ENCODE measurements at regions not wholly inside any gene's neighbourhood (a gene's known extent, or its start where the extent isn't known, plus 50 kb on each side); places are given as distances from the start of the nearest gene placed in this dataset.

DNA sequence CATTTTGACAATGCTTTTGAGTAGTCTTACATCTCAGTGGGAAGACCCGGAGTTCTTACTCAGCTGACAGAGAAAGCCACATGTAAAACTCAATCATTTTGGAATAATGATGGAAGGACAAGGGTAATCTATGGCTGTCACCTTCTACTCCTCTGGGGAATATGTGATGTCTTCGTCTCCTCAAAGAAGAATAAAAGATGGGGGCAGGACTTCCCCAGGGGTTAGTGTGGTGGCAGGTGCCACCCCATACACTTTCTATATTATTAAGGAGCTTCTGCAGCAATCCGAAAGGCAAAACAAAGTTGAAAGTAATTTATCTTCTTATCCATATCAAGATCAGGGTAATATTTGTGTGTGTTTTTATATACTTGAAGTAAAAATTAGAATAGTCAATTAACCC lies 180.4 kb upstream of the TOPAZ1 start:
- DNase-seq = no peak

DNA sequence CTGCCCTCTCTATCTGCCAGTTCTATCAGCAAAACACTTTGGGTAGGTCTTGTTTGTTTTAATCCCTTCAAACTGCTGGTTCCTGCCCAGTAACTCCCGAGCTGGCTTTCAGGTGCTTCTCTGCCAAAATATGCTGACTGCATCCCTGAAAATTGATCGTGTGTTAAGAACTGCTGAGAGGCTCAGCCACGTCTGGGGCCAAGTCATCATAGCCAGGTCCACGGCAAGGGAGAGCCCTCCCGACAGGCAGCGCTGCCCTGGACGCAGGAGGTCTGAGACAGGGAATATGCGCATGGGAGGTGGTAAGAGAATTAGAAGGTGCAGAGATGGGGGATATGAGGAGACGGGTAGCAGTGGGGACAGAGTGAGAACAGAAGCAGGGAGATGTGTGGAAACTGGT lies 179.7 kb upstream of the TOPAZ1 start:
- no peak for DNase-seq

DNA sequence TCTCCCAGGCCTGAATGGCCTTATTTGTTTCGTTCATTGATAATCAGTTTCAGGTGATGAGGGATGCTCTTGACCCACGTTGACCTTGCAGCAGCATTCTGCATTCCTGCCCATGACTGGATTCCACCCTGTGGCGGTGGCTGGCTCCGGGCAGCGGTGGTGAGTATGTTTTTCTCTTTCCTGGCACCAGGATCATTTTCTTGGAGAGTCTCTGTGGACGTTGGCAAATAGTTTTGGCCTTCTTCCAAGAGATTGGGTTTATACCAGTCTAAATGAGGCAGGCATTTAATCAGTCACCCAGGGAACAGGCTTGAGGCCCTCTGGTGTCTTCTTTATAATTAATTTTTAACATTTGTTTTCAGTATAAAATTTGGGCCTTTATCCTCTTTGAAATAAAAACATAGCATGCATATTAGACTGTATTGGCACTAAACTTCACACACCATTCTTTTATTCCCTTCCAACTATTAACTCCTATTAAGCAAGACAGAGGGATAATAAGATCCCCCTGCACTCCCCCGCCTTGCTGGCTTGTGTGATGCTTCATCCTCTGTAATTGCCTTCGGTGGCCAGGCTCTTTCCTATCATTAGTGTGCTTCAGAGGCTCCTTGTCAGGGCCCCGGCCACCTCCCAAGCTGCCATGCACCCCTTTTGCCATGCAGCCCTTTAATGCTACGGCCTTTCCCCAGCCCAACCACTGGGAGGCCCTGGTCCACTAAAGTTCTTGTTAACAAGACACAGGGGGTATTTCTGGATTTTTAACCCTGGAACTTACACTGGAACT lies 176.2 kb upstream of the TOPAZ1 start:
- DNase-seq = no peak

DNA sequence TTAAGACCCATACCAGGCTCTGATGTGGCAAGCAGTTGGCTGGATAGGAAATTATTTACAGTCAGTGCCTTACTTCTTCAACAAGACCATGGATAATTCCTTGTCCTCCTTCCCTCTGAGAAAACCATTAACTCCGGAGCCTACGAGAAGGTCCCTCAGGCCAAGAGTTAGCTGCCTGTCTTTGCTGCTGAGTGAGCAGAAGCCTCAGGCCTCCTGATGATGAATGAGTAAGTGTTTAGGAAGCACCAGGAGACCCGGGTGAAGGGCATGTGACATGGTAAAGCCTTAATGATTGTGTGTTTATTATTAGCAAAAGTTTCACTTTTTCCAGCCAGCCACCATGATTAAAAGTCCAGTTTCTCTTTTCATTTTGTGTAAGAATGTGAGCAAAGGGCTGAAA lies 174.9 kb upstream of the TOPAZ1 start:
- no peak for DNase-seq

DNA sequence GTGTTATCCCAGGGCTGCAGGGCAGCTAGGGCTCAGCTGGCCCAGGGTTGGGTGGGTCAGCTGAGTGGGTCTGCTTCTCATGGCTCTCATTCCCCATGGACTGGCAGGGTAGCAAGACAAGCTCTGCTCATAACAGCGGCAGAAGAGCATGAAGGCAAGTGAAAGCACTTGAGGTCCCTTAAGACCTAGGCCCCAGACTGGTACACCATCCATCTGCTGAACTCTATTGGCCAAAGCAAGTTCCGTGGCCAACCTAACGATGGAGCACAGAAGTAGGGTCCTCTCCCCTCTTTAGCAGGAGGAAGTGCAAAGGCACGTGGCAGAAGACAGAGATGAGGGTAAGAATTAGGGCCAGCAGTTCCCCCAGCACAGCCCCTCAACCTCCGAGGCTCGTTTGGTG lies 174.3 kb upstream of the TOPAZ1 start:
- DNase-seq = no peak

DNA sequence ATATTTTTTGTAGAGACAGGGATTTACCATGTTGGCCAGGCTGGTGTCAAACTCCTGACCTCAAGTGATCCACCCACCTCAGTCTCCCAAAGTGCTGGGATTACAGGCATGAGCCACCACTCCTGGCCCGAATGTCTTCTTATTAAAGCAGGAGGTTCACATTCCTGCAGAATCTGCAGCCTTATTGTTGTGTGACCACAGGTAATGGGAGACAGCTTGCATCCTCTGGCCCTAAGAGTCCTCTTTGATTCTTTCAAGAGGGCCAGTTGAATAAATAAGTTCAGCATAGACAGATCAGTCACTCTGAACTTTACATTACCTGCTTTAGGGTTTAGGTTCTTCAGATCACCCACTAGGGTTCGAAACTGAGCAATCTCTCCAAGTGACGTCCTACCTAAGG lies 172.9 kb upstream of the TOPAZ1 start:
- DNase-seq = no peak

DNA sequence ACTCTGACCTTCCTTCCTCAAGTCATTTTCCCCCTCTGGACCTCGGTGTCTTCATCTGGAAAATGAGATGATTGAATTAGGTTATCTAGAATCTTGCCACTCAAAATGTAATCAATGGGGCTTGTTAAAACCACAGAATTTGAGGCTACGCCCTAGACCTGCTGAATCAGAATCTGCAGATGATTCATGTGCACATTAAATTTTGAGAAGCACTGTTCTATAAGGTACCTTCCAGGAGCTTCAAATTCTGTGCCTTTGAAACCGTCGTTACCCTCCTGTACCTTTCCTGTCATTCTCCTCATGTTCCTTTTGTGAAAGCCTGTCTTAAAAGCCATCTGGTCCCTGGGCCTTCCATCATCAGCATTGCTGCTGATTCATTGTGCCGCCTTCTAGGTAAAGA lies 172.4 kb upstream of the TOPAZ1 start:
- no peak for DNase-seq

DNA sequence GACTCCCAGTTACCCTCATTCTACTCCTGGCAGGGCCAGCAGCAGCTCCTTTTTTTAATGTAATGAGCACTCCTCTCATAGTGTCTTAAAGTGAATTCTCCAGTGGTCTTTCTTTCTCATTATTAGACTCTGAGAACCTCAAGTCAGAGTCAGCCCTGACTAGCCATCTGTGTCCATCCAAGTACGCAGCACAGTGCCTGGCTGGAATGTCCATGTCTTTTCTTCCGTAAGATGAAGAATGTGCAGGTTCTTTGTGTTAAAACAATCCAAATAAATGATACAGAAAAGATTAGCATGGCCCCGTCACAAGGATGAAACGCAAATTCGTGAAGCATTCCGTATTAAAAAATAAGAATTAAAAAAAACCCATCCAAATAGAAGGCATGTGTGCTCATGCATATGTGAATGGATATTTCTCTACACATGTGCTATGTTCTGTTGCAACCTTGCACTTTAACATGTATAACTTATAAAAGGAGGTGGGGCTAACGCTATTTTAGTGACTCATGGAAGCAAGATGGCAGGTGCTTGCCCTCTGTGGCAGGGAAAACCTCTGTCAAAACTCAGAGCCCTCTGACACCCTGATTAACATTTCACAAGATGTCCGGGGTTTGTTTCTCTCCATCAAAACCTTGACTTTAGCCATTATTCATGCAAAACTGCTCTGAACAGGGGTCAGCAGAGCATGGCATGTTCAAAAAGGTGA lies 170.7 kb upstream of the TOPAZ1 start:
- DNase-seq = no peak

DNA sequence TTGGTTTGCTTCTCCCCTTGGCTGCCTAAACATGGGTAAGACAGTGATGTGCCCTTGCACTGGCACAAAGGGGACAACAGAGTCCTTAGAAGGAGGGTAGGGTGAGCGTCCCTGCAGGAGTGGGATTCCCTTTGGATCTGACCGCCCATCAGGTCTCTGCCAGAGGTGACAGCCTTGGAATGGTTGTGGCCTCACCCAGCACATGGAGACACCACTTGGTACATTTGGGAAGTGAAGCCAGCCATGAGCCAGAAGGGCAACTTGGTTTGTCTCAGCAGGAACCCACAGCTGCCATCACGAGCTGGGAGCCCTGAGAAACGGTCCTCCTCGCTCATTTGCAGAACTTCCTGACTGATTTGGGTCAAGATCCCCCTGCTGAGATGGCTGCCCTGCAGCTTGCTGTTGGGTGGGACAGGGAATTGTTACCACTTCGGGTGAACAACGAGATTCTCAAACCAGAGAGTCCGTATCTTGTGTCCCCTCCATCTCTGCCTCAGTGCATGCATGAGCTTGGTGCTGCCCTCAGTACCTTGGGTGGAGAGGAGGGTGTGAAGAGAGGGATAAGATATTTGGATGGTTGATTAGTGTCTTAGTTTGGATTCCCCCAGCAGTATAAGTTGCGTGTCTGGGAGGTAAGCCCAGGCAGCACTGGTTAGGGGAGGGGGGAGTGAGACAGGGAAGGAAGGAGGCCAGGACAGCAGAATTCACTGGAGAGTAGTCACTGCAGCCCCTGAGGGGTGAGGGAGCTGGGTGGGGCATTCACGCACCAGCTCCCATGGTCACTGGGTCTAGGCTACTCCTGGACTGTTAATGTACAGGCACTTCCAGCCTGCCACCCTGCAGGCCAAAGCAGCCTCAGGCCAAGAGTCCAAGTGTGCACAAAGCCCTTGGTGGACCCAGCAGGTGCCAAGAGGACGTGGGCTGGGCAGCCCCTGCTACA lies 168.8 kb upstream of the TOPAZ1 start:
- no peak for DNase-seq

DNA sequence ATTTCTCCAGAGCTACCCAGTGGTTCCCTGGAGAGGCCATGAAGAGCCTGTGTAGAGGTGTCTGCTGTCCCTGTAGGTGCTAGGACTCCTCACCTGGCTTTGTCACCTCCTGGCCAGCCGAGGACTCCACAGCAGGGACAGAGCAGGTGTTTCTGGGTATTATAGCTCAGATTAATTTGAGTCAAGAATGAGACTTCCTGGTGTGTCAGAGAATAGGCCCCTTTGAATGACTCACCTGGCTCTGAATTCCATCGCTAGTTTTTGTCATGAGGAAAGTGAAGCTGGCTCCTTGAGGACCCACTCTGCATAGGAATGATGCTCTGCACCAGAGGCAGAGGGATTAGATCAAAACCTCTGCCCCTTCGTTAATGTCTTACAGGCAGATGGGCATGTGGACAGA lies 167.5 kb upstream of the TOPAZ1 start:
- no peak for DNase-seq

DNA sequence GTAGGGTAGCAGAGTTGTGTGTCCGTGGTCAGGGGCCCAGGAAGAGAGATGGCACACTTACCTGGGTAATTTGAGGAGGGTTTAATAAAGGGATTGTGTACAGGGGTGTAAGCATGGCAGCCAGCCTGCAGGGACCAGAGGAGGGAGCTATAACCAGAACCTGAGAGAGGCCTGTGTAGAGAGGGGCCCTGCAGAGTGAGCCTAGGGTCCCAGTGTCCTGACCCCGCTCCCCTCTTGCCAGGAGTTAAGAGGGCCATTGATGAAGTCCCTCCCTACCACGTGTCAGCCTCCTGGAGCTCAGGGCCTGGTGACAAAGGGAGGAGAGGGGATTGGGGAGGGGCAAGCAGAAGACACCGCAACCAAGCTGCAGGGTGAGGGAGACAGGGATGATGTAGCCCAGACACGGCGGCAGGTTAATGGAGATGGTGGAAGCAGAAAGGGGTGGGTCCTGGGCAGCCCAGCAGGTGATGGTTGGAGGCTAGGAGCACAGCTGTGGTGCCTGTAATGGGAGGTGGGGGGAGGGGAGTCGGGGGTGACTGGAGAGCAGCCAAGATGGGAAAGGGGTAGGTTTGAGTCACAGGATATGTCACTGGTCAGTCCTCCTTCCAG lies 165.4 kb upstream of the TOPAZ1 start:
- no peak for DNase-seq

DNA sequence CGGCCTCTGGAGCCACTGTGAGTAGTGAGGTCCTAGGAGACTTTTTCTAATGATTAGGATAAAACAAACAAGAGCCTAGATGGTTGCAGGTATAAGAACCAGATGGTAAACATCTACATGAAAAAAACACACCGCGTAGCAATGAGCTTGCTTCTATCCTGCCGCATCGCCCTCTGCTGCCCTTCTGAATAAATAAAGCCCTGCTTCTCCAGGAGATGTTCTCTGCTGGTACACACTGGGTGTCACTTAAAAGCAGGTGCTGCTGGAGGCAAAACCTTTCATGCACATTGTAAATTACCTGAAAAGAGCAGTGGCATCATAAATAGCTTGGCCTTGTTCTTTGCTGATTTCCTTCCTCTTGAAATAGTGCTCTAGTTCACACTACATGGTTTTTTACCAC lies 164.4 kb upstream of the TOPAZ1 start:
- no peak for DNase-seq

DNA sequence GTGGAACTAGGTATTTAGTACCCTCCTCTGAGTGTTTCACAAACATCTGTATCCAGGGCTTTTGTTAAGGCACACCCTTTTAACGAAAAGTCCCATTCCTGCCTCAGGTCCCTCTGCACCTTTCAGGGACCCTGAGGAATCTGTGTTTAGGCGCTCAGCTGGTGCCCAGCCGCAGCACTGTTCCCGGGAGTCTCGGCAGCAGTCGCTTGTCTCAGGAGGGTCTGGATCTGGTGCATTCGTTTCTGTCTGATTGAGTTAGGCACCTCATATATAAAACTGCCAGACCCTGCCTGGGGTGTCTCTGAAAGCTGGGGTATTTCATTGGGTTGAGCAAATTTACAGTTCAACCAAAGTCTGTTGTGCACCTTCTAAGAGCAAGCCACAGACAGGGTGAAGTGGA lies 162.8 kb upstream of the TOPAZ1 start:
- no peak for DNase-seq

DNA sequence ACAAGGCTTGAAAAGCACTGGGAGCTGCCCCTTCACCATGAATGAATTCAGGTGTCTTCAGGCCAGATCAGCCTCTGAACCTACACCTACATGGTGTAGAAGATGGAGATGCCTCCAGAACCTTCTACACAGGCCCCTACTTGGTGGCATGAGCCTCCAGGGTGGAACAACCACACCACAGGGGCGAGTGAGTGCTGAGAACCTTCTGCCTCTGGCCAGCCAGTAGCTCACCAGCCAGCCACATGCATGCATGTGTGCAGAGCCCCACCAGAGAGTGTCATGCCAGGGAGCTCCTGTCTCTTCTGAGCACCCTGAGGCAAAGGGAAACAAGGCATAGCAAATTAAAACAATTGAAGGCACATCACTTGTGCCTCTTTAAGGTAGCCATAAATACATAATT lies 161.8 kb upstream of the TOPAZ1 start:
- DNase-seq = no peak

DNA sequence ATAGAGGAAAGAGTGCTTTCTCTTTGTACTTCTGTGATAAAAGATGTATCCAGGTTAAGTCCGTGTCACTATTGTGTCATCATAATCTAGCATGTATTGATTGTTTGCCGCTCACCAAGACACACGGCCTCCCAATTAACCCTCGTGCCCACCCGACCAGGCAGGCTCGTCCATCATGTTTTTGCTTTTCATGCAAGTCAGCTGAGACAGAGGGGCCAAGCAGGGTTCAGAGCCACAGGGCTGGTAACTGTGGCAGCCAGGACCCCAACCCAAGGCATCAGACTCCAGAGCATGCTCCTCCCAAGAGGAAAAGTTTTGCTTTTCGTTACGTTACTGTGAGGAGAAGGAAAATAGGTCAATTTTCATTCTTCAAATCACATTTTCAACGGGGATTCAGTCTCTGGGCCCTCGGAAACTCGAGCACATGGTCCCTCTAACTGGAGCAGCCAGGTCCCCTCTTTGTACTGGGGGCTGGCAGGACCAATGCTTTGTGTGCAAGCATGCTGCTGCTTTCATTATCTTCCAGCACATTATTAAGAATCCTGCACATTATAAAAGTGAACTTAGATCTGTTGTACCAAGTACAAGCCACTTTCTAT lies 161.1 kb upstream of the TOPAZ1 start:
- no peak for DNase-seq

DNA sequence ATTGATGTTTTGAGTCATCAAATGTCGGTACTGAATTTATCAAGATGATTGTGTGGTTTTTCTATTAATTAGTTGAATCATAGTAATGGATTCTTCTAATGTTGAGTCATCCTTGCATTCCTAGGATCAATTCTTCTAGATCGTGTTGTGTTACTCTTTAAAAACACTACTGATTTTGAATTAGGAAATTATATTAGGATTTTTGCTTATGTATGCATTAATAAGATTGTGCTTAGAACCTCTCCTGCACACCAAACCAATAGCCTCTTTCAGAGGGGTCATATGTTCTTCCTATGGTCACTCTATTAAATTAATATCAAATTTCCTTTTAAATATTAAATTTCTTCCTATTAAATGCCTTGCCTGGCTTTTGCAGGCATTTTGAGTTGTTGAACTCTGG lies 151.7 kb upstream of the TOPAZ1 start:
- no peak for DNase-seq

DNA sequence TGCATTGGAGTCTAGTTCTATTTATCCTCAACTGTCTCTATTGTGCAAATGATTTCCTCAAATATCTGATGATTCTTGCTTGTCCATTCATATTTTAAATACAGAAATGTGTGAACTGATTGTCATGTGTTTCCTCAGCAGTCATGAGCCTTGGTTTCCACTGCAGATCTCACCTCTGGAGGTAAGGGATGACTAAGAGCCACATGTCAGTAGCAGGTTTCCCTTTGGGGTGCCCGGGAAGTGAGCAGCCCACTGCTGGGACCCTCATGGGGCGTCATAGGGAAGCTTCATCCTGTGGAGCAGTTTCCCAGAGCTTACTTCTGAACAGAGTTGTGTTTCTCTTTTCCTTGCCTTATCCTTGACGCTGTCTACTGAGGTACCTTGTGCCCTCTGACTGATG lies 149.2 kb upstream of the TOPAZ1 start:
- DNase-seq = no peak

DNA sequence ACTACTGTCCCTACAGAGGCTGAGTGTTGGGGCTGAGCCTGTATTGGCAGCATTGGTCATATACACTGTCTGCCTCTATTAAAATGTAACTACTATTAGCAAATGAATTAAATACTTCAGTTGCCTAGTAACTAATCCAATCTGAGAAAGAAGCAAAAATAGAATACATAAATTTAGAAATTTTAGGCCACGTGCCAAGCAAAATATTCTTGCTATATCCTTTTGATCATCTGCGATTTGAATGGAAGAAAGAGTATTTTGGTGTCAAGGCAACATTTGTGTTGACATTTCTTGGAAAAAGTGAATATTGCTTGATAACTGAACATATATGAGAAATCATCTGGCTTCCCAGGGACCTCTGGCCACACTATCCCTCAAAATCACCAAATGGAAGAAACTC lies 148.2 kb upstream of the TOPAZ1 start:
- DNase-seq = no peak

DNA sequence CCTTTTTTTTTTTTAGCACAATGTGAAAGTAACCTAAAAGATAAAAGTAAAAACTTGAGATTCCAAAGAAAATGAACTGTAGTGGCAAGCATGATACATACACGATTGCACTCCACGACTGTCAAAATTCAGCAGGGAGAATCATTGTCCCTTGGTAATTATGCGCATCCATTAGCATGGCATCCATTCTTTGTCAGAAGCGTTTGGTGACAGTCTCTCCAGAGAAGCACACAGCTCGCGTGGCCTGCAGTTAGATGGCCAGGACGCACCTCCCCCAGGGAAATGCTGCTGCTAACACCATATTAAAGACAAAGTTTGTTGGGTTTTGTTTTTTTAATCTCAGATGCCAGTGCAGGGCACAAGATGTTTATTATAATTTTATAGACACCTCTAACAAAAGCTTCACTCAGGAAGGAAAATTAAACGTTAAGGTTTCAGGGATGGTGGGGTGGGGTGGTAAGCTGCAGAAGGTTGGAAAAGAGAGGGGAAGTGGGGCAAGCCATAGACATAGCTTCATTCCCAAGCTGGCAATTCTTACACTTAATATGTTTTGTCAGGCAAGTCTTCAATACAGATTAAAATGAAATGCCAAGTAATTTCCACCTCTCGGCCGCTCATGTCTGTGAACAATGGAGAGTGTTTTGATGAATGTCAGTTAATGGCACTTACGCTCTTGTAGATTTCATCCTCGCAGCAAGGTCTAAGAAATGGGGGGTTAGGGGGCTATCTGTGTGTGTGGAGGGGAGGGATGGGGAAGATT lies 142.8 kb upstream of the TOPAZ1 start:
- DNase-seq = no peak

DNA sequence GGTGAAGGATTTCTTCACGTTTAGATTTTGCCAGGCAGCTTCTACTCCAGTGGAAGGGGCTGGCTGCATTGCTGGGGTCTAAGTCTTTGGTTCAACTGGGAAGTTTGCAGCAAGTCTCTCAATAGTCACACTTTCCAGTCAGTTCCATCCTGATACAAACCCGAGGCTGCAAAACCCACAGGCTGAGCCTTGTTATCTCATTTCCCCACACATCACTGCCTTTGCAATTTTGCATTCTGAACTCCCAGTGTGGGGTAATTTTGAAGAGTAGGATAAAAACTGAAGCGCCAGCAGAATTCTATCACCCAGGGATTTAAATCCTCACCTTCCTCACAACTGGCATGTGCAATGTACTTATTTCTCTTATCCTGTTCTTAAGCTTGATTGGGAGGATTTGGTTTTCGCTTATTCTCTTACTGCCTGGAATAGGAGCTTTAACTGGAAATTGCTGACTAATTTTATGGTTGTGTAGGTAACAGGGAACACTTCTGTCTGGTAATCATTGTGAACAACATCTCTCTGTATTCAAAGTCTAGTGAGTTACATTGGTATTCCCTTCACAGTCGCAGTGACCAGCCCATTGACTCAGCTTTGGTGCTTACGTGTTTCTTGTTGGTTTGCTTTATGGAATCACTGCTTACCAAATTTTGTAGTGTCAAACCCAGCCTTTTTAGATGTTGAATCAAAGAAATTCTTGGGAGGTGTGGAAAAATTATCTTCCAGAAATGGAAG lies 142.0 kb upstream of the TOPAZ1 start:
- no peak for DNase-seq

DNA sequence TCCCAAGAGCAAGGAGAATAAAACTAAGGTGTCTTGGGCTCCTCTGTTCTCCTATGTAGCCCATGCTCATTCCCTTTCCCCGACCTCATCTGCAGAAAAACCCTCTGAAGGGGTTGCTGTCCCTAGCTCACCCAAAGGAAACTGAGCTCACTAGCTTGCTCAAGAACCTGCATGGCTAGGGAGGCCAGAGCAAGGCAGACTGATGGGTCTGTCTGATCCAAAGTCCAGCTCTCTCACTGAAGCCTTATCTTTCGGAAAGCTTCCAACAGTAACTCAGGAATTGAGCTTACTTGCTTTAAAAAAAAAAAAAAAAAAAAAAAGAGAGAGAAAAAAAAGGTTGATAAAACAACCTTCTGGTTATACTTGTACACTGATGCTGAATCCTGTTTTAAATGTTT lies 141.4 kb upstream of the TOPAZ1 start:
- no peak for DNase-seq

Data from bone marrow (tissue), 2 donors.